ENCODE measurements at regions not wholly inside any gene's neighbourhood (a gene's known extent, or its start where the extent isn't known, plus 50 kb on each side); places are given as distances from the start of the nearest gene placed in this dataset.
A peak's percentile ranks its signal among the peaks of the same experiment; 100 is the strongest.
"Not testable (repeated sequence)": the region's sequence is repeated elsewhere in the genome, so short reads cannot be mapped to it uniquely, and the experiment has no call there.

DNA sequence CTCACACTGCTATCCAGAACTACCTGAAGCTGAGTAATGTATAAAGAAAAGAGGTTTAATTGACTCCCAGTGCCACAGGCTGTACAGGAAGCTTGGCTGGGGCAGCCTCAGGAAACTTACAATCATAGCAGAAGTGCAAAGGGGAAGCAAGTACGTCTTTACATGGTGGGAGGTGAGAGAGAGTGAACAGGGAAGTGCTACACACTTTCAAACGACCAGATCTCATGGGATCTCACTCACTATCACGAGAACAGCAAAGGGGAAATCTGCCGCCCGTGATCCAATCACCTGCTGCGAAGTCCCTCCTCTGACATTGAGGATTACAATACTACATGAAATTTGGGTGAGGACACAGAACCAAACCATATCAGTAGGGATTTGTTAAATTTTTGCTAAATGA, 150.4 kb upstream of the NXPH2 start:
- DNase-seq (ENCODE audit: low read depth): no peak

DNA sequence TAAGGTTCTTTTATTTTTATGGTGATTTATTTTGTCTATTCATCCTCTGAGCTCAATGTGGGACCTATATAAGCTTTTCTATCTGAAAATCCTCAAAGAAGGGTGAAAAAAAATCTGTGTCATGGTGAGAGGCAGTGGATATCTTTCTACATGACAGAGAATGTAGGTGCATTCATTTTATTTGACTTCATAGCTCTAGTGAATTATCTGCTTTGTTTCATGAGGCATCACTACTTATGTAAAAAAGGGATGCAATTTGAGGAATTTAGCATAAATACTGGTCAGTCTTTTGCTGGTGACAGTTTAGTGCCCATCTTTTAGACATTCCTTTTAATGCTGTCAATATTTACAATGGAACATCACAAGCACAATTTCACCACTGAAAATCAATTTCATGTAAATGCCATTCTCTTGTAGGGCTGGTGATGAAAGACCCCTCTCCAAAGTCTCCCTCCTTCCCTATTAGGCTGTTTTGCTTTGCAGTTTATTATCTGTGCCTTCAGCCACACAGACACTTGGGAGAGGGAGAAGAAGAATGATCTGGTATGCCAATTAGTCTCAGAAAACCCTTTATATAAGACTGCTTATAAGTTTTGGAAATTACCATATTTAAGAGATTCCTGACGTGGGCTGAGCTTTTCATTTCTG, 148.3 kb upstream of the NXPH2 start:
- DNase-seq (ENCODE audit: low read depth): no peak

DNA sequence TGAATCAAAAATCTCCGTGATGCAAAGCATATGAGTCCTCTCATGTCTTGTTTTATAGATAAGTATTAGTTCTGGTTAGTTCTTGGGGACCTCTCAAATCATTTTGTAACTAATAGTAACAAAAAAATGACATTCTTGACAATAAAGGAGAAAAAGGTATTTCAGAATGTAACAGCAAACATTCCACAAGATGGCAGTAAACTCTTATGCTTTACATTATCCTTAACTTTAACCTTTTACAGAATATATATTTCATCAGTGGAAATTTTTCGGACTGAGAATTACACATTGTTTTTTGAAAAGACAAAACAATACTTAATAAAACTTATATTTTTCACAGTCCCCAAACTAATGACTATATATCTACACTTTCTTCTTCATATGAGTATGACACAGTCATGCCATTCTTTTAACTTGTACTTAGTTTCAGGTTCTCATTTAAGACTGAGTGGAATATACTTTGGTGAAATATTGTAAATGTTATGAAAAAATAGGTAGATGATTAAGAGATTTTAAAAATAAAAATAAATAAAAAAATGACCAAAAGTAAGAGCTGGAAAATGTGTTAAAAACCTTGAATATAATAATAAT, 142.9 kb upstream of the NXPH2 start:
- peak; percentile 15 for DNase-seq (ENCODE audit: low read depth)

DNA sequence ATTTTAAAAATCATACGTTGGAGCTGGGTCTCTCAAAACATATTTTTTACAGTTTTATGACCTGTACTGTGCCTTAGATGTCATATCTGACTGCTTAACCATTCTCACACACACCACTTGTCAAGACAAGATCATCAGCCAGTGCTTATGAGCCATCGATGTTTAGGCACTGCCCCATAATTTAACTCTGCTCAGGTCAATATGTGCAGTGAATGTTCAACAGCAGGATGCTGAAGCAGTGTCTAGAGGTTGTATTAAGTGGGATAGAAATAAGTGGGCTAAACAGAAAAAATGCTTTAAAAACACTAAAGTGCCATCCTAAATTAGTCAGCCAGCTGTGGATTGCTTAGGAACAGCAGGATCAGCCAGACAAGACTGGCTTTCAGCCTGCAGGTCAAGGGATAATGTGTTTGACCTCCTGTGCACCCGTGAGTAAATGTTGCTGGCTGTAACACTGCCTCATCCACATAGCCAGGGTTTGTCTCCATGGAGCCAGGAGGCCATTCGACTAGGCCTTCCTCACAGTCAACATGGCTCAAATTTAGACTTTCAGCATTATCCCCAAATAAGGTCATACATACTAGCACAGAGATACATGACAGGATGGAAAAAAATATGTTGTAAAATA, 139.0 kb upstream of the NXPH2 start:
- no peak for DNase-seq (ENCODE audit: low read depth)

DNA sequence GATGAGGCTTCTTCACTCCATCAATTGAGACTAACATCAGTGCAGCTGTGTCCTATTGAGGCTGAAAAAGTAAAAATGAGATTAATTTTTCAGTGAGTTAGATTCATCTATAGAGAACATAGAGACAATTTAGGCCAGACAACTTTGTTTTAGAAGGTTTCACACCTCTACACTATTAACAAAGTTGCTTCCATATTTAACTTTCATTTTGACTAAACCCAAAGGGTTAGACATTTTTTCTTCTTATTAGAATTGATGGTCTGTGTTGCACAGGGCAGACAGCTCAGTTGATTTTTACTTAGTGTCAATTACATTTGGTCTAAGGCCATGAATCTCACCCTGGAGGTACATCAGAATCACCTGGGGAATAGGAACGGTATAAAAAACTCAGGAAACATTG, 130.2 kb upstream of the NXPH2 start:
- DNase-seq (ENCODE audit: low read depth): no peak

DNA sequence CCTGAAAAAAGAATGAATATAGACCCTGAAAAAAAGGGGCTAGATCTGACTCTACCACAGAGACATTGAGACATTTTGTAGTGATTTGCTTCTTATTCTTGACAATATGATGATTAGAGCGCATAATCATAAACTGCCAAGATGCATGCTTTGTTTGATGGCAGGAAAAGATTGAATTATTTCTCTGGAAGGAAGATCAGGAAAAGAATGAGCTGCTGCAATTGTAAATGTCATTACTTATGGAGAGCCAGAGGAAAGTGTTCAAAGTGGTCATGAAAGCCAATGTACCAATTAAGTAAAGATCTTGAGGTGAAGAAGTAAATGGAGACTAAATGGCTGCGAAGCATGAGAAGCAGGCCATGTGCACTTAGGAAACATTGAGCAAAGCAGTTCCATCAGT, 126.4 kb upstream of the NXPH2 start:
- no peak for DNase-seq (ENCODE audit: low read depth)

DNA sequence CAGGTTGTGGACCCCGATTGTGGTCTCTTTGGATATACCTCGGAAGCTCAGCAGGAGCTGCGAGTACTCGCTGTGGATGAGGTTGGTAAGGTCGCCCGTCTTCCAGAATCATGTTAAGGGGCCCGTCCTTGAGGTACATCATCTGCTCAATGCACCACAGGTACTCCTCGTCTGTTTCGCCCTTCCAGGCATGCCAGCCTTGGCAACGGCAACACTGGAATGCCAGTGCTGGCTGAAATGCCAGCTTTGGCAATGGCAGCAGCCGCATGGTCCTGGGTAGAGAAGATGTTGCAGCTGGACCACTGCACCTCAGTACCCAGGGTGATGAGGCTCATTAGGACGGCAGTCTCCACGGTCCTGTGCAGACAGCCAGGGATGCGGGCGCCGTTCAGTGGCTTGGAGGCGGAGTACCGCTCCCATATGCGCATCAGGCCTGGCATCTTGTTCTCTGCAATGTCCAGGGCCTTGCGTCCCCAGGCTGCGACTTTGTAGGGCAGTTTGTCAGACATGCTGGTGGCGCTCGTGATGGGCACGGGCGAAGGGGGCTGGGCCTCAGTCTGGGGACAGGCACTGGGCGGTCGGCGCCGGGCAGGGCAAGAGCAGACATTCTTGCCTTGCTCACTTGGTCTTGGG, 122.2 kb upstream of the NXPH2 start:
- DNase-seq (ENCODE audit: low read depth): no peak

DNA sequence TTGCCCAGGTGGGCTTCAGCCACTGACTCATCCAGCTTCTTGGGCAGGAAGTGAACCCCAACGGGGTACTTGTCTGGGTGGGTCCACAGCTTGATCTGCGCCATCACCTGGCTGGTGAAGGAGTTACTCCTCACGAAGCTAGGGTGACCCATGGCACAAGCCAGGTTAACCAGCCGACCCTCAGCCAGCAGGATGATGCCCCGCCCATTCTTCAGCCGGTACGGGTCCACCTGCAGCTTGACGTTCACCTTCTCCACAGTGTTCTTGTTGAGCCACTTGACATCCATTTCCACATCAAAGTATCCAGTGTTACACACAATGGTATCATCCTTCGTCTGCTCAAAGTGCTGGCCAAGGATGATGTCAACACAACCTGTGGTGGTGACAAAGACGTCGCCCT, 121.3 kb upstream of the NXPH2 start:
- no peak for DNase-seq (ENCODE audit: low read depth)

DNA sequence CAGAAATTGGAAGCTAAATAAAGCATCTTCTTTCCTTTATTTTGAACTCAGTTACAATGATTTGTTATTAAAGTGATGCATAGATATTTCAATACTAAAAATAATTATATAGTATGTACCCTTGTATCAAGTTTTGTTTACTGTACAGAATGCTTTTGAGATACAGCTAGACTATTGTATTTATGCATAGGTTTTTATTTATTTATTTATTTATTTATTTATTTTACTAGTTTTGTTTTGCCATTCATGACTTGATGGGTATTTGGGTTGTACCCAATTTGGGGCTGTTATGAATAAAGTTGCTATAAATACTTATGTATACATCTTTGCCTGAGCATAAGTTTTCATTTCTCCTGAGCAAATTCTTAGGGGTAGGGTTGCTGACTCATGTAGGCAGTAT, 118.7 kb upstream of the NXPH2 start:
- no peak for DNase-seq (ENCODE audit: low read depth)

DNA sequence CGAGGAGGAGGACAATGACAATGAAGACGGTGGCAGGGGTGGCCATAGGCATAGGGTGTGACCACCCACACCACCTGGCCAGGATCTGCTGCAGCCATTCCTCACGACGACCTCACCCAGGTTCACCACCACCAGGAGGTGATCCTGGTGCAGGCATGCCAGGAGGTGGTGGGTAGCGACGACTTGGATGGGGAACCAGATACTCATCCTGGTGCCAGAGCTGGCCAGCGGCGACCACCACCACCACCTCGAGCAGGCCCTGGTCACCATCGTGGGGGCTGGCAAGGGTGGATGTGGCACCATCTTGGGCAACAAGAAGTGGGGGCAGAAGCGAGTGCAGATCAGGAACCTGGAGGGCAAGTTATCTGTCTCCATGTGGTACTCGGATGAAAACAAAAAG, 117.1 kb upstream of the NXPH2 start:
- DNase-seq (ENCODE audit: low read depth): no peak

DNA sequence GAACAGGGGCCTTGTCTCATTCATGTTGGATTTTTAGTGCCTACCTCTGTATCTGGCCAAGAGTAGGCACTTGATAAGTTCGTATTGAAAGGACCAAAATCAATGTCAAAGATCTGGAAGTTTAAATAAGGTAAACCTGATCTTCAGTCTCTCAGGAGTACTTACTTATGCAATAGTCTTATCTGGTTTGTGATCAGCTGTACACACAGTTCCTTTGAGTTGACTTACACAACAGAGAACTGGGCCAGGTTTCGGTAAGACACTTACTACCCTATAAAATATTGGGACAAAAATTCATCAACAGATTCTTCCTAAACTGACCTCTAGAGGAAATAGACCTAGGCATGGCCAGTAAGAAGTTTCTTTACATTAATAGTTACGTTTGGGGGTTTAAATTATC, 113.6 kb upstream of the NXPH2 start:
- no peak for DNase-seq (ENCODE audit: low read depth)

DNA sequence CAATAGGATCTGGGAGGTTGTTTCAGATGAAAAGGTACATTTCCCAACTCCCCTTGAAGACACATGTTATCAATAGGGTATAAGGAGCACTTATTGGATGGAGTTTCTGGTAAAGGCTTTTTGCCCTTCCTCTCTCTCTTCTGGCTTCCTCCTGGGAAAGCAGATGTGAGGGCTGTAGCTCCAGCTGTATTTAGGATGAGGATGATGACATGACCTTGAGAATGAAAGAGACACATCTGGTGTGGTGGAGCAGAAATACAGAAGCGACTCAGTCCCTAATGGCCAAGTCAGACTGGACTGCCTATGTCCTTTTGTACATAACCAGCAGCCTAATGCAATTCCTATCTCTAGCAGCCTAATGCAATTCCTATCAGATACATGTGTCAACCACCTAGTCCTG, 100.9 kb upstream of the NXPH2 start:
- no peak for DNase-seq (ENCODE audit: low read depth)

DNA sequence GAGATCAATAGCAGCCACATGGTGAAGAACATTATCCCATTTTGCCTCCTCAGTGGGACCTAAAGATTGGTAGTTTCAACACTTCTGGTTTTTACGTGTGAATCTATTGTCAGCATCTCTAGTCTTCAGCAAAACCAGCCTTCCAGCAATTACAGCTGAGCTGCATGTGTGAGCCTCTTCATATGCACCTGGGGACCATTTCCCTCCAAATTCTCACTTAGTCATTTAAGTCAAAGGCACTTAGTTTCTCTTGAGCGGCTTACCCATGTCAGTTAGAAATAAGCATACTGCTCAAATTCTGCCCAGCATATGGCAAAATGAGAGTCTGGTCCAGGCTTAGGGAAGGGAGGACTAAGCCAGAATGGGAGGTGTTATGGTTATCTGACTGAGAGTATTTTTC, 99.7 kb upstream of the NXPH2 start:
- no peak for DNase-seq (ENCODE audit: low read depth)

DNA sequence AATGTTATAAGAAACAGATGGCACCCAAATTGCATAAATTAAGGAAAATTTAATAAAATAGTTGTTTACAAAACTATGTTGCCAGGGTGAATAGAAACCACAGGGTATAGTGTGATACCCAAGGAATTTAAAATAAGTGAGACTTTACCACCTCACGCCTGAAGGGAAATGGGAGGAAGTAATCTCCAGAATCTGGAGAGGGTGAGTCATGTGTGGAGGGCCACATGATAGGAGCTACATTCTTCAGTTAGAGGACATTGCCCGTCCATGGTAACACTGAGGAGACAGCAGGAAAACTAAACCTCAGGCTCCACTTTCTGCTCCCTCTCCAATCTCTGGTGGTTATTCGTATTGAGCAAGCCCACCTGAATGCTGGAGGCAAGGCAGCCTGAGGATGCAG, 97.2 kb upstream of the NXPH2 start:
- DNase-seq (ENCODE audit: low read depth): no peak

DNA sequence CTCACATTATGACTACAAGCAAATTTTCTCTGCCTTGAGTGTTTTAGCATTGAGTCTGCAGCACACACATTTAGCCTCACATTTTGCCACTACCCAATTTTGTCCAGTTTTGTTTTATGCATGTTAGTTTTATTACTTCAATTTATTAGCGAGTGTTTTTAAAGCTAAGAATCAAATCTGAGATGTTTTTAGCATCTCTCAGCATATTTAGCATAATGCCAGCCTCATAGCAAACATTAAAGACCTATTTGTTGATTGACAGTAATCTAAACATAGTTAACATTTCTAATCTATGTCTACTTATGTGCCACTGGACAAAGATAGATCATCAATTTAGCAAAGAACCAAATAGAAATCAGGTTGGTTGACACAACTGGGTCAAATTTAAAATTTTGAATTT, 94.1 kb upstream of the NXPH2 start:
- DNase-seq (ENCODE audit: low read depth): no peak

DNA sequence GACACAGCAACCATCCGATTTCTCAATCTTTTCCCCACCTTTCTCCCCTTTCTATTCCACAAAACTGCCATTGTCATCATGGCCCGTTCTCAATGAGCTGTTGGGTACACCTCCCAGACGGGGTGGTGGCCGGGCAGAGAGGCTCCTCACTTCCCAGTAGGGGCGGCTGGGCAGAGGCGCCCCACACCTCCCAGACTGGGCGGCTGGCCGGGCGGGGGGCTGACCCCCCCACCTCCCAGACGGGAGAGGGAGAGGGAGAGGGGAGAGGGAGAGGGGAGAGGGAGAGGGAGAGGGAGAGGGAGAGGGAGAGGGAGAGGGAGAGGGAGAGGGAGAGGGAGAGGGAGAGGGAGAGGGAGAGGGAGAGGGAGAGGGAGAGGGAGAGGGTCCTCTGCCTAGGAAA, 91.9 kb upstream of the NXPH2 start:
- DNase-seq (ENCODE audit: low read depth): not testable (repeated sequence)

DNA sequence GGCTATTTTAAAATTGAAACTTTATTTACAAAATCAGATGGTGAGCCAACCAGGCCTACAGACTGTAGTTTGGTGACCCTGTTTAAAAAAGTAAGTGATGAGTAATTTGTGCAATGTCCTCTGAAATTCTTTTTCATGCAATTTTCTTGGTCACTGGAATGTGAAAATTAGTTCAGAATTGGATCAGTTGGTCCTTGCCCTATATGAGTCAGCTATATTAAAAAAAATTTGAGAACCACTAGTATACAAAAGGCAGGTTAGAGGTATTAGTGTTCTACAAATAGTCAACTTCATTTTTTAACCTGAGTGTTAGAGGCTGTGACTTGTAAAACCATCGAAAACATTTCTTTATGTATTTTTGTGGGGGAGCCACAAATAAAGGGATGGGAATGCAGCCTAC, 91.1 kb upstream of the NXPH2 start:
- DNase-seq (ENCODE audit: low read depth): no peak

DNA sequence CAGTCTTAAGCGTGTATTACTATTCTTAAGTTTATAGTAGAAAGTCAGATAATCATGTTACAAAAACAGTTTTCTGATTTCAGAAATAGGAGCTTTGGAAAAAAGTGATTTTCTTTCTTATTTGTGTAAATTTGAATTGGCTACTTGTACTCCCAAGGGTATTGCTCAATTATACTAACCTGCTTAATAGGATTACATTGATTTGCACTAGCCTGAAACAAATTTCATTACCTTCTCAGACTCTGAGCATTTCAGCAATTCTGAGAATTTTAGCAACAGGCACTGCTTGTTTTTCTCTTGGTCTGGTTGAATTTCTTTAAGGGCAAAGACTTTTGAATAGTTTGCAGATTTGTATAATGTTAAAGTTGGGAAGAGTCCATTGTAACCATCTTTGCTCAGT, 87.2 kb upstream of the NXPH2 start:
- DNase-seq (ENCODE audit: low read depth): no peak

DNA sequence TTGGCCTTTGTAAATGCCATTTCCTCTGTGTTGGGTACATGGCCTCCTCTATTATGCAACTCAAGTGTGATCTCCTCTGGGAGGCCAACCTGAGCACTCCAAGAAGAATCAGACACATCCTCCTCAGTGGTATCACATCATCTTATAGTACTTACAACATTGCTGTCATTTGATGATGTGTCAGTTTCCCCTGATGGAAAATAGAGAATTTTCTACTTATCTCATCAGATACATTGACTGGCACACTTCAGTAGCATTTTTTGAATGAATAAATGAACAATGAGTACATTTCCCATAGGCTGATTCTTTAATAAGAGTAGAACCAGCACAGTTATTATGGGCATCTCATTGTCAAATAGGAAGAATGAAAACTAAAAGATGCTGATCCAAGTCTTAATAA, 86.6 kb upstream of the NXPH2 start:
- DNase-seq (ENCODE audit: low read depth): no peak

DNA sequence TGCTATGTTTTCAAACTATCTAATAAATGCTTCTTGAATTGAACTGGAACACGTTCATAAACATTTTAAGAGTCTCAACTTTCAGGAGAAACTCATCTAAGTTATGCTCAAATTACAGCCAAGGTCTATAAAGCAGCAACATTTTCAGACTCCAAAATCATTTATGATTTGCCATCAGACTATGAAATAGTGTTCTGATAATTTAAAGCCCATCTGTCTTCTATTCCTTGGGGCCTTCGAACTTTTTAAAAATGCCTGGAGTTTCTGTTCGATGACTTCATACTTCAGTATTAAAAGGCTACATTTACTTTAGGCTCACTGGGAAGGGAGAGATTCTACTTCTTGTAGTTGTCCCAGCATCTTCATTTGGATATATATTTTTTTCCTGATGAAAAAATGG, 73.6 kb upstream of the NXPH2 start:
- DNase-seq (ENCODE audit: low read depth): no peak

DNA sequence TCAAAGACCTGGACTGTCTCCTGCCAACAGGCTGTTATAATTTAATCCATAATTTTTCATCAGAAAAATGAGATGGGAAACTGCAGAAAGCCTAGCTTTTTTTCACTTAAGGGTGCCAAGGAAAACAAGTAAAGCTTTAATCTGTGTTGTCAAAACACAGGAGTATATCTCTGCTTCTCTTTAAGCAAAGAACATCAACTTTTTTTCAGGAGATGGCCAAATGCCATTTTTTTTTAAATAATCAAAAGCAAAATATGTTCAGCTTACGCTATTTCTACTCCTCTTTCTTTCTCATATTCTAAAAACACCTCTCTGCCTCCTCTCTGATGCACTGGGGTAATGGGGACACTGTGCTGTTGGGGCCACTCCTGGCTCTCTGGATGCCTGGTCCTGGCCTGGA, 73.1 kb upstream of the NXPH2 start:
- DNase-seq (ENCODE audit: low read depth): no peak

DNA sequence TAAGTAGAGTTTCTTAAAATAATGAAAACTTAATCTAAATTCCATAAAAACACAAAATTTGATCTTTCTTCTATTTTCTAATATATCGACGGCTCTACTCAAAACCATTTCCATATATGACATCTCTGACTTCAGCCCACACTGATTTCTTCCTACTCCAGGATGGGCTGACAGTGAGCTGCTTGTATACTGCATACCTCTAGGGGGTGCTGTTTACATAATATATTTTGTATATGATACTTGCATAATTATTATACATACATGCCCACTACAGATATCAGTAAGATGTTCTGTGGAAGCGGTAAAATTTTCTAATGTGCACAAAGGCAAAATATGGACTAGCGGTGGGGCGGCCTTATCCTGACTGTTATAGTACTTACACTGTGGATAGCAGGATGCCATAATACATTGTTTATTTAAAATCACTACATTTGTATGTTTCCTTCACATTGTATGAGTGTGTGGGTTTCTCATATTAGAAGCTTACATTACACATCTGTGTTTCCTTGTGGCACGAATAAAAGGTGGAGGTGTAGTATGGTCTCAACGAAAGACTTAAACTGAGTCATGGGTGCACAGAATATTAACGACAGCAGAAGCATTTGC, 66.1 kb upstream of the NXPH2 start:
- DNase-seq (ENCODE audit: low read depth): peak; percentile 13

DNA sequence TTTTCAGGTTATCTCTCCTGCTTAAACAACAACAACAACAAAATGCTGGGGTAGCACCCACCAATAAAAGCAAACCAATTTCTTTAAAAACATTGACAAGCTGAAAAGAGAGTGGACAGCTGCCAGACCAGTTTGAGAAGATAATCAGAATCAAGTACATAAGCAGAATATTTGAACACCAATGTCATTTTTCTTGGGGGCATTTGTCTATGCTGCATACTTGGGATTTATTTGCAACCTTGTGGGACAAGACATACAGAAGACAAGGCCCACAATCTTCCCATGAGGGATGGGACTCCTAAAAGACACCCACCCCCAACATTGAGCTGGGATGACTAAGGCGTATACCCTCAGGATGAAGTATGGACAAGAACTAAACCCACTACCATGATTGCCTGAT, 62.2 kb upstream of the NXPH2 start:
- DNase-seq (ENCODE audit: low read depth): no peak
